H1 (cell line): ENCODE measurements at regions not wholly inside any gene's neighbourhood (a gene's known extent, or its start where the extent isn't known, plus 50 kb on each side); places are given as distances from the start of the nearest gene placed in this dataset.

ENCODE experiments used
- CTCF ChIA-PET: fragments of 300-600 bp; sonication (Branson Sonifier 250); formaldehyde crosslinking; loops from one replicate; lab custom pipeline; 2021; ENCODE audit not compliant: partially characterized antibody; lab: Charles Lee
- POLR2A ChIA-PET: fragments of 300-600 bp; sonication (Branson Sonifier 250); formaldehyde crosslinking; loops from one replicate; lab custom pipeline; 2021; ENCODE audit warnings: inconsistent platforms; ENCODE audit not compliant: partially characterized antibody; lab: Charles Lee
- DNase-seq, 2 experiments: peaks; one replicate each; pipeline versions ENCODE4 v3.0.0 to v3.0.0-alpha.2; 2010 to 2022; ENCODE audit warnings: low spot score in 2 of 2, low read depth in 1 of 2, mixed read lengths in 1 of 2
- FAIRE-seq: peaks from 2 replicates; lab custom pipeline; 2011; peaks lifted over from hg19 to GRCh38; lab: Jason Lieb, UNC
- H2AFZ ChIP-seq: 2 replicates; pipeline ENCODE4 v1.8.1; 2012; ENCODE audit warnings: low read length, inconsistent platforms
- H2AK5ac ChIP-seq: 2 replicates; pipeline ENCODE4 v1.6.1; 2013; ENCODE audit warnings: low read depth, low read length
- H2BK120ac ChIP-seq: replicated peaks from 2 replicates; pipeline ENCODE3; 2013; ENCODE audit warnings: low read depth, low read length, inconsistent platforms
- H2BK12ac ChIP-seq: 2 replicates; pipeline ENCODE4 v1.6.1; 2013; ENCODE audit warnings: low read depth, low read length
- H2BK15ac ChIP-seq: 2 replicates; pipeline ENCODE4 v1.6.1; 2013; ENCODE audit warnings: low read length
- H2BK20ac ChIP-seq: 2 replicates; pipeline ENCODE4 v1.6.1; 2013; ENCODE audit warnings: low read length
- H2BK5ac ChIP-seq: 2 replicates; pipeline ENCODE4 v1.6.1; 2013; ENCODE audit warnings: low read depth, low read length
- H3K14ac ChIP-seq: 2 replicates; pipeline ENCODE4 v1.6.1; 2013; ENCODE audit warnings: inconsistent platforms; ENCODE audit not compliant: insufficient read length
- H3K18ac ChIP-seq: 2 replicates; pipeline ENCODE4 v1.6.1; 2013; ENCODE audit warnings: low read length; ENCODE audit errors: extremely low read depth
- H3K23ac ChIP-seq: 2 replicates; pipeline ENCODE4 v1.6.1; 2013; ENCODE audit warnings: inconsistent platforms; ENCODE audit not compliant: insufficient read length
- H3K23me2 ChIP-seq: 2 replicates; pipeline ENCODE4 v1.6.1; 2013; ENCODE audit warnings: low read depth, low read length
- H3K27ac ChIP-seq: 2 replicates; pipeline ENCODE4 v1.6.1; 2011; ENCODE audit warnings: low read depth, low read length, inconsistent platforms
- H3K27me3 ChIP-seq, 4 experiments: replicated peaks in 1 of 4; 1 replicate in 1 of 4; 2 replicates in 3 of 4; pipeline versions ENCODE4 v1.6.1 to v1.8.1; 2011 to 2013; ENCODE audit warnings: low read length in 3 of 4, mild to moderate bottlenecking in 3 of 4, inconsistent platforms in 2 of 4, mixed read lengths in 2 of 4, moderate library complexity in 1 of 4; ENCODE audit not compliant: control insufficient read depth in 3 of 4, insufficient read depth in 3 of 4; ENCODE audit errors: extremely low read depth in 1 of 4
- H3K36me3 ChIP-seq, 4 experiments: 2 replicates each; pipeline versions ENCODE4 v1.6.1 to v1.8.1; 2011 to 2013; ENCODE audit warnings: mild to moderate bottlenecking in 4 of 4, low read length in 3 of 4, moderate library complexity in 2 of 4, control low read depth in 1 of 4, inconsistent platforms in 1 of 4; ENCODE audit not compliant: insufficient read depth in 4 of 4, control insufficient read depth in 2 of 4
- H3K4ac ChIP-seq: replicated peaks from 2 replicates; pipeline ENCODE3; 2013; ENCODE audit warnings: low read length, low read depth, mixed read lengths, inconsistent platforms; ENCODE audit not compliant: insufficient read length
- H3K4me1 ChIP-seq, 4 experiments: replicated peaks in 1 of 4; 1 replicate in 1 of 4; 2 replicates in 3 of 4; pipeline versions ENCODE4 v1.6.1 to v1.8.1; 2011 to 2013; ENCODE audit warnings: low read length in 3 of 4, inconsistent platforms in 2 of 4, mixed read lengths in 1 of 4; ENCODE audit not compliant: insufficient read depth in 4 of 4, control insufficient read depth in 3 of 4
- H3K4me2 ChIP-seq, 2 experiments: 2 replicates each; pipeline versions ENCODE4 v1.6.1 to v1.8.1; 2011 to 2013; ENCODE audit warnings: low read depth in 2 of 2, low read length in 2 of 2, control low read depth in 1 of 2, inconsistent platforms in 1 of 2, mild to moderate bottlenecking in 1 of 2; ENCODE audit not compliant: insufficient read depth in 1 of 2
- H3K4me3 ChIP-seq, 4 experiments: fragments of 200-600, 300-600 bp in 1 of 4; sonication (generic), shearing (Covaris generic), sonication (Bioruptor Twin) in 1 of 4; 2 replicates each; pipeline versions ENCODE4 v1.5.1 to v1.8.1; 2011 to 2016; ENCODE audit warnings: low read length in 4 of 4, low read depth in 3 of 4, control low read depth in 2 of 4, inconsistent platforms in 2 of 4, mild to moderate bottlenecking in 2 of 4, mixed read lengths in 1 of 4, moderate library complexity in 1 of 4; ENCODE audit not compliant: insufficient read depth in 2 of 4; ENCODE audit errors: extremely low read depth in 1 of 4
- H3K56ac ChIP-seq: replicated peaks from 2 replicates; pipeline ENCODE3; 2013; ENCODE audit warnings: low read depth, mild to moderate bottlenecking, mixed read lengths, low read length, inconsistent platforms; ENCODE audit not compliant: insufficient read length
- H3K79me1 ChIP-seq: 2 replicates; pipeline ENCODE4 v1.6.1; 2013; ENCODE audit warnings: low read depth, low read length, control low read depth
- H3K79me2 ChIP-seq, 2 experiments: 2 replicates each; pipeline versions ENCODE4 v1.6.1 to v1.8.1; 2012 to 2013; ENCODE audit warnings: low read length in 2 of 2, mild to moderate bottlenecking in 2 of 2, inconsistent platforms in 1 of 2; ENCODE audit not compliant: insufficient read depth in 2 of 2, control insufficient read depth in 1 of 2
- H3K9ac ChIP-seq, 4 experiments: replicated peaks in 1 of 4; 1 replicate in 1 of 4; 2 replicates in 3 of 4; pipeline versions ENCODE4 v1.6.1 to v1.8.1; 2011 to 2013; ENCODE audit warnings: low read depth in 3 of 4, low read length in 3 of 4, control low read depth in 2 of 4, mild to moderate bottlenecking in 2 of 4, moderate library complexity in 2 of 4, inconsistent platforms in 1 of 4; ENCODE audit errors: extremely low read depth in 1 of 4
- H3K9me3 ChIP-seq, 2 experiments: 2 replicates each; pipeline versions ENCODE4 v1.6.1 to v1.8.1; 2012 to 2013; ENCODE audit warnings: mild to moderate bottlenecking in 2 of 2, moderate library complexity in 2 of 2, control low read depth in 1 of 2, inconsistent platforms in 1 of 2, low read depth in 1 of 2, low read length in 1 of 2, mixed read lengths in 1 of 2; ENCODE audit not compliant: insufficient read depth in 2 of 2
- H4K20me1 ChIP-seq, 2 experiments: replicated peaks in 1 of 2; 2 replicates each; pipeline versions ENCODE3 to v1.8.1; 2011 to 2013; ENCODE audit warnings: inconsistent platforms in 2 of 2, low read length in 2 of 2, mild to moderate bottlenecking in 1 of 2; ENCODE audit not compliant: insufficient read depth in 2 of 2, control insufficient read depth in 1 of 2
- H4K5ac ChIP-seq: 2 replicates; pipeline ENCODE4 v1.6.1; 2013; ENCODE audit warnings: low read length, low read depth, mixed read lengths, inconsistent platforms; ENCODE audit not compliant: insufficient read length
- H4K8ac ChIP-seq: 2 replicates; pipeline ENCODE4 v1.8.0; 2013; ENCODE audit warnings: mild to moderate bottlenecking, moderate library complexity, low read length, inconsistent platforms; ENCODE audit not compliant: insufficient read depth; ENCODE audit errors: extremely low read depth
- H4K91ac ChIP-seq: replicated peaks from 2 replicates; pipeline ENCODE3; 2013; ENCODE audit warnings: low read length, mixed read lengths, inconsistent platforms; ENCODE audit not compliant: insufficient read length
- ASH2L ChIP-seq: fragments of 200-600, 300-600 bp; sonication (generic); IDR thresholded peaks from one replicate; pipeline ENCODE4 v1.7.1; 2017; ENCODE audit warnings: low read length
- EP300 ChIP-seq, 2 experiments: IDR thresholded peaks; 1 replicate in 1 of 2; 2 replicates in 1 of 2; pipeline ENCODE4 v1.6.1; 2011 to 2012; ENCODE audit warnings: low read depth in 2 of 2, low read length in 2 of 2, mild to moderate bottlenecking in 2 of 2, borderline replicate concordance in 1 of 2, inconsistent platforms in 1 of 2, moderate library complexity in 1 of 2
- SP2 ChIP-seq: IDR thresholded peaks from 2 replicates; pipeline ENCODE4 v1.6.1; 2012; ENCODE audit warnings: mild to moderate bottlenecking, low read length, inconsistent platforms
- WGBS, 2 experiments: shearing (Covaris generic) in 1 of 2; methylation state at CpG; one replicate each; pipeline versions ENCODE4 v1.1.6 to v1.1.7; 2013 to 2015; ENCODE audit warnings: low lambda C conversion rate in 2 of 2, mixed read lengths in 2 of 2, inconsistent platforms in 1 of 2, low coverage in 1 of 2, missing lambda C conversion rate in 1 of 2; ENCODE audit not compliant: insufficient replicate concordance in 2 of 2, insufficient coverage in 1 of 2, insufficient read length in 1 of 2; ENCODE audit errors: extremely low coverage in 1 of 2, missing lambda C conversion rate in 1 of 2; 5-methylcytosine and 5-hydroxymethylcytosine counted together

GRCh38 chr22:34608540-34609115 is 457.3 kb upstream of the ISX start:
- no peak overlapping the region for H2BK5ac ChIP-seq
- peaks cover 0 to 8% of the 10 kb centered on the region in 2 experiments; a peak in 2 of 4 replicates for H3K9me3 ChIP-seq
- H2BK12ac ChIP-seq = no peak overlapping the region
- no peak overlapping the region for H3K4ac ChIP-seq
- no peak overlapping the region for H4K5ac ChIP-seq
- H3K79me1 ChIP-seq = no peaks in the 10 kb centered on the region
- FAIRE-seq (no peak), DNase-seq (no peak)
- no peak overlapping the region for H3K9ac ChIP-seq
- no peak overlapping the region for H4K8ac ChIP-seq
- H3K27ac ChIP-seq = no peak overlapping the region
- no peak overlapping the region for H2AFZ ChIP-seq
- no peak overlapping the region for H2BK20ac ChIP-seq
- H4K20me1 ChIP-seq = no peaks in the 10 kb centered on the region
- POLR2A ChIA-PET = no interaction called here
- H3K18ac ChIP-seq = no peak overlapping the region
- 90% methylated on average over 1 of the region's 1 CpG; no CpG with 5 or more reads in 1 of the 2 experiments for WGBS, 2 experiments
- no peaks in the 10 kb centered on the region for H3K27me3 ChIP-seq
- no peak overlapping the region for H2BK15ac ChIP-seq
- no peaks in the 10 kb centered on the region; the same call in 1 of the 2 replicates for H3K23me2 ChIP-seq
- no peak overlapping the region for H3K23ac ChIP-seq
- no peak overlapping the region for H3K4me3 ChIP-seq
- CTCF ChIA-PET = interaction anchor here (0.7 kb wide), 1 partner anchor 429 kb away, joined by 3 read pairs; no protein-coding TSS in a partner anchor
- no peak overlapping the region for H3K56ac ChIP-seq
- H4K91ac ChIP-seq = no peak overlapping the region
- H2BK120ac ChIP-seq = no peak overlapping the region
- H2AK5ac ChIP-seq = no peak overlapping the region
- H3K4me2 ChIP-seq = no peak overlapping the region
- H3K36me3 ChIP-seq = no peaks in the 10 kb centered on the region
- no peaks in the 10 kb centered on the region for H3K4me1 ChIP-seq
- H3K79me2 ChIP-seq = no peaks in the 10 kb centered on the region
- H3K14ac ChIP-seq = no peak overlapping the region
- TF ChIP-seq EP300 (IDR thresholded peaks at IDR 0.05; ENCODE audit: borderline replicate concordance in 1 of 2, low read depth in 2 of 2, low read length in 2 of 2) = no peak
- TF ChIP-seq ASH2L = no peak
- no peak for TF ChIP-seq SP2
